Ovary (tissue), 3 donors: ENCODE measurements at regions not wholly inside any gene's neighbourhood (a gene's known extent, or its start where the extent isn't known, plus 50 kb on each side); places are given as distances from the start of the nearest gene placed in this dataset.
"Not testable (repeated sequence)": the region's sequence is repeated elsewhere in the genome, so short reads cannot be mapped to it uniquely, and the experiment has no call there.

ENCODE experiments used
- EP300 ChIP-seq: sonication (generic); formaldehyde crosslinking; IDR thresholded peaks from one replicate; pipeline ENCODE4 v1.6.1; 2017; ENCODE audit warnings: antibody characterized with exemption
- TF ChIP-seq, protein P1 (sequence below), 3 donors: fragments of 450-650 bp in 2 of 3; fragments of 200-600 bp in 1 of 3; IDR thresholded peaks; one replicate each; pipeline versions ENCODE4 v1.5.1 to v1.8.0; 2016 to 2022; ENCODE audit warnings: antibody characterized with exemption in 3 of 3, mild to moderate bottlenecking in 1 of 3
- donor health status: DM: no; HTN: no; CAD: no.

- TF ChIP-seq EP300: not testable (repeated sequence)
- TF ChIP-seq, protein P1, sequence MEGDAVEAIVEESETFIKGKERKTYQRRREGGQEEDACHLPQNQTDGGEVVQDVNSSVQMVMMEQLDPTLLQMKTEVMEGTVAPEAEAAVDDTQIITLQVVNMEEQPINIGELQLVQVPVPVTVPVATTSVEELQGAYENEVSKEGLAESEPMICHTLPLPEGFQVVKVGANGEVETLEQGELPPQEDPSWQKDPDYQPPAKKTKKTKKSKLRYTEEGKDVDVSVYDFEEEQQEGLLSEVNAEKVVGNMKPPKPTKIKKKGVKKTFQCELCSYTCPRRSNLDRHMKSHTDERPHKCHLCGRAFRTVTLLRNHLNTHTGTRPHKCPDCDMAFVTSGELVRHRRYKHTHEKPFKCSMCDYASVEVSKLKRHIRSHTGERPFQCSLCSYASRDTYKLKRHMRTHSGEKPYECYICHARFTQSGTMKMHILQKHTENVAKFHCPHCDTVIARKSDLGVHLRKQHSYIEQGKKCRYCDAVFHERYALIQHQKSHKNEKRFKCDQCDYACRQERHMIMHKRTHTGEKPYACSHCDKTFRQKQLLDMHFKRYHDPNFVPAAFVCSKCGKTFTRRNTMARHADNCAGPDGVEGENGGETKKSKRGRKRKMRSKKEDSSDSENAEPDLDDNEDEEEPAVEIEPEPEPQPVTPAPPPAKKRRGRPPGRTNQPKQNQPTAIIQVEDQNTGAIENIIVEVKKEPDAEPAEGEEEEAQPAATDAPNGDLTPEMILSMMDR (IDR thresholded peaks at IDR 0.05): not testable (repeated sequence)
Observed at GRCh38 chr16:5159537-5159936, 61.9 kb upstream of the EEF2KMT start.
